PC-9 (cell line): ENCODE measurements at regions not wholly inside any gene's neighbourhood (a gene's known extent, or its start where the extent isn't known, plus 50 kb on each side); places are given as distances from the start of the nearest gene placed in this dataset.

Experiments
- BruUV-seq: library from RNA; stranded (reverse); fragments of 400-500 nt; replicated peaks from 2 replicates; lab custom pipeline; 2021; lab: Mats Ljungman, UMichigan
- CTCF ChIA-PET: fragments of 300-600 bp; sonication (Branson Sonifier 250); formaldehyde crosslinking; loops from one replicate; lab custom pipeline; 2022; ENCODE audit warnings: antibody characterized with exemption; lab: Charles Lee
- POLR2A ChIA-PET: fragments of 300-600 bp; sonication (Branson Sonifier 250); formaldehyde crosslinking; loops from one replicate; lab custom pipeline; 2022; ENCODE audit warnings: antibody characterized with exemption; ENCODE audit not compliant: unreplicated experiment; lab: Charles Lee
- DNase-seq, 2 experiments: peaks; one replicate each; pipeline versions ENCODE4 v3.0.0 to v3.0.0-alpha.2; 2015 to 2022; ENCODE audit warnings: mixed read lengths in 1 of 2
- H2AFZ ChIP-seq: fragments of 200-600 bp; sonication (generic); 2 replicates; pipeline ENCODE4 v1.8.1; 2017; ENCODE audit warnings: antibody characterized with exemption
- H3F3A ChIP-seq: fragments of 200-600 bp; sonication (generic); 2 replicates; pipeline ENCODE4 v1.8.1; 2017; ENCODE audit warnings: antibody characterized with exemption, mild to moderate bottlenecking, low read depth; ENCODE audit not compliant: insufficient read depth
- H3K27ac ChIP-seq: fragments of 200-600 bp; sonication (generic); 2 replicates; pipeline ENCODE4 v1.6.1; 2016; ENCODE audit warnings: mixed run types
- H3K27me3 ChIP-seq: fragments of 200-600 bp; sonication (generic); 2 replicates; pipeline ENCODE4 v1.6.1; 2016; ENCODE audit warnings: low read depth, mixed run types; ENCODE audit not compliant: insufficient read depth
- H3K36me3 ChIP-seq: fragments of 200-600 bp; sonication (generic); 2 replicates; pipeline ENCODE4 v1.6.1; 2016; ENCODE audit warnings: low read depth, mixed run types
- H3K4me1 ChIP-seq: fragments of 200-600 bp; sonication (generic); replicated peaks from 2 replicates; pipeline ENCODE4 v1.6.1; 2016; ENCODE audit warnings: mixed run types; ENCODE audit not compliant: insufficient read depth
- H3K4me2 ChIP-seq: fragments of 200-600 bp; sonication (generic); 2 replicates; pipeline ENCODE4 v1.6.1; 2017; ENCODE audit warnings: mixed run types
- H3K4me3 ChIP-seq: fragments of 200-600 bp; sonication (generic); 2 replicates; pipeline ENCODE4 v1.6.1; 2016; ENCODE audit warnings: mixed run types
- H3K79me2 ChIP-seq: fragments of 200-600 bp; sonication (generic); 2 replicates; pipeline ENCODE4 v1.6.1; 2017; ENCODE audit warnings: low read depth, mixed run types
- H3K9me2 ChIP-seq: fragments of 200-600 bp; sonication (generic); 2 replicates; pipeline ENCODE4 v1.8.1; 2017; ENCODE audit warnings: mild to moderate bottlenecking; ENCODE audit not compliant: insufficient read depth
- H3K9me3 ChIP-seq: fragments of 200-600 bp; sonication (generic); 2 replicates; pipeline ENCODE4 v1.8.1; 2016; ENCODE audit warnings: low read depth; ENCODE audit not compliant: insufficient read depth
- H4K20me1 ChIP-seq: fragments of 200-600 bp; sonication (generic); 2 replicates; pipeline ENCODE4 v1.8.1; 2017; ENCODE audit not compliant: insufficient read depth
- CTCF ChIP-seq: fragments of 200-600 bp; sonication (generic); conservative IDR thresholded peaks from 2 replicates; pipeline ENCODE4 v1.6.1; 2017; ENCODE audit warnings: mixed run types, antibody characterized with exemption, mild to moderate bottlenecking, moderate library complexity
- EZH2 ChIP-seq: fragments of 200-600 bp; sonication (generic); IDR thresholded peaks from 2 replicates; pipeline ENCODE4 v1.8.0; 2017; ENCODE audit warnings: antibody characterized with exemption, low read depth
- intact Hi-C: fragments of 100-400 bp; cut with micrococcal nuclease; formaldehyde crosslinking; loops from one replicate; pipeline ENCODE4 v1.10.0; 2022; ENCODE audit not compliant: unreplicated experiment

- BruUV-seq: no TSS peak
- Histone ChIP-seq H3K4me3 (no peak overlapping the region), H3K27ac (no peak overlapping the region), H2AFZ (no peak overlapping the region), H3K79me2 (no peaks in the 10 kb centered on the region), H3F3A (peaks cover 29% of the 10 kb centered on the region), H3K9me2 (no peaks in the 10 kb centered on the region), H3K9me3 (no peaks in the 10 kb centered on the region), H4K20me1 (no peaks in the 10 kb centered on the region), H3K4me1 (peaks cover 43% of the 10 kb centered on the region), H3K27me3 (no peaks in the 10 kb centered on the region), H3K36me3 (no peaks in the 10 kb centered on the region), H3K4me2 (no peak overlapping the region)
- intact Hi-C loops: loop anchor here (10.0 kb wide), 1 partner anchor 54 kb away; the partner anchor contains the start of gene PITX1
- no peak for TF ChIP-seq EZH2
- no peak for TF ChIP-seq CTCF
- ChIA-PET POLR2A (no interaction called here), CTCF (interaction anchor here (0.6 kb wide), 1 partner anchor 41 kb away, joined by 3 read pairs; no protein-coding TSS in a partner anchor)
- DNase-seq: no peak
Observed at GRCh38 chr5:135088911-135089310, 54.9 kb upstream of the PITX1 start.

GRCh38 chr5:135087950-135088349 is 53.9 kb upstream of the PITX1 start:
- H3F3A ChIP-seq: peaks cover 29% of the 10 kb centered on the region
- DNase-seq: peak in 1 of 2 experiments; percentile 74
- no peak for TF ChIP-seq CTCF
- TF ChIP-seq EZH2: no peak
- ChIA-PET CTCF (no interaction called here), POLR2A (no interaction called here)
- H3K79me2 ChIP-seq: no peaks in the 10 kb centered on the region
- H3K36me3 ChIP-seq: no peaks in the 10 kb centered on the region
- no peaks in the 10 kb centered on the region for H4K20me1 ChIP-seq
- peak overlapping the region; percentile 25; the same call in 1 of the 2 replicates for H3K4me2 ChIP-seq
- intact Hi-C loops: loop anchor here (10.0 kb wide), 1 partner anchor 53 kb away; the partner anchor contains the start of gene PITX1
- H3K9me3 ChIP-seq: no peaks in the 10 kb centered on the region
- H3K27ac ChIP-seq: no peak overlapping the region
- no peak overlapping the region for H3K4me3 ChIP-seq
- no peaks in the 10 kb centered on the region for H3K27me3 ChIP-seq
- BruUV-seq: no TSS peak
- peaks cover 48% of the 10 kb centered on the region for H3K4me1 ChIP-seq
- H2AFZ ChIP-seq: no peak overlapping the region
- no peaks in the 10 kb centered on the region for H3K9me2 ChIP-seq

GRCh38 chr5:135085936-135086725 is 52.1 kb upstream of the PITX1 start:
- ChIA-PET POLR2A (interaction anchor here (0.7 kb wide), 1 partner anchor 102 kb away, joined by 6 read pairs; no protein-coding TSS in a partner anchor), CTCF (no interaction called here)
- TSS peak; percentile 52 for BruUV-seq
- no peak for TF ChIP-seq EZH2
- no peak for TF ChIP-seq CTCF
- DNase-seq: no peak
- Histone ChIP-seq H3K79me2 (no peaks in the 10 kb centered on the region), H2AFZ (0 out of 2 replicates have a peak overlapping the region, but pooled peaks have one; percentile 58), H3K27me3 (no peaks in the 10 kb centered on the region), H3K4me1 (peaks cover 48% of the 10 kb centered on the region), H3K4me2 (peak overlapping the region; percentile 76), H3K9me2 (no peaks in the 10 kb centered on the region), H3K4me3 (peak overlapping the region; percentile 42; the same call in 1 of the 2 replicates), H4K20me1 (no peaks in the 10 kb centered on the region), H3K36me3 (peaks cover 5% of the 10 kb centered on the region; the same call in 1 of the 2 replicates), H3K9me3 (peaks cover 7% of the 10 kb centered on the region; the same call in 1 of the 2 replicates), H3K27ac (peak overlapping the region; percentile 97), H3F3A (peaks cover 29% of the 10 kb centered on the region)
- intact Hi-C loops: loop anchor here (1.0 to 10.0 kb wide), 2 partner anchors 43 to 51 kb away; partner anchors contain the start of gene PITX1
